Transverse colon (tissue), 4 donors: ENCODE measurements at regions not wholly inside any gene's neighbourhood (a gene's known extent, or its start where the extent isn't known, plus 50 kb on each side); places are given as distances from the start of the nearest gene placed in this dataset.

Source experiments
- EP300 ChIP-seq: sonication (generic); formaldehyde crosslinking; IDR thresholded peaks from one replicate; pipeline ENCODE4 v1.6.1; 2017; ENCODE audit warnings: antibody characterized with exemption, low read depth
- POLR2A ChIP-seq: fragments of 450-650 bp; IDR thresholded peaks from one replicate; pipeline ENCODE4 v1.6.1; 2016; ENCODE audit warnings: antibody characterized with exemption, mild to moderate bottlenecking, moderate library complexity
- POLR2AphosphoS5 ChIP-seq, 3 donors: sonication (generic); formaldehyde crosslinking; IDR thresholded peaks; one replicate each; pipeline ENCODE4 v1.6.1; 2016; ENCODE audit warnings: antibody characterized with exemption in 3 of 3
- TF ChIP-seq, protein P1 (sequence below), 5 experiments: fragments of 200-600 bp in 3 of 5; fragments of 450-650 bp in 2 of 5; sonication (generic) in 3 of 5; IDR thresholded peaks; 1 replicate in 2 of 5; 2 replicates in 3 of 5; pipeline ENCODE4 v1.5.1; 2016 to 2017; ENCODE audit warnings: antibody characterized with exemption in 5 of 5, inconsistent platforms in 3 of 5, mild to moderate bottlenecking in 2 of 5, moderate library complexity in 1 of 5

DNA sequence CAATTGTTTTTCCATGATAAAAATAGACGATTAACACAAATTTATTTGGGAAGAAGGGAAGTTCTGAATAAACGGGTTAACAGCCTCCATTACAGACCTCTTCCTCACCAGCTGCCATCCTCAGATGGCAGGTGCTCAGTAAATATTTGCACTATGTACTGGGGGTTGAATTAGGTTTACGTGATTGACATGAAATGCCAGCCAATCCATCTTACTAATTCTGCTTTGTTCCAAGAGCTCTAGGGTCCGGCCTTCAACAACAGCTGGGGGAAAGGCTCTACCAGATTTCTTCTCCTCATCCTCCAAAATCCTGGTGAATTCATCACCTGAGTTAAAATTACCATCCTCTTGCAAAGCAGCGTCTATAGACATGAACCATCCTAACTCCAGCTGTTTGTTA is 104.6 kb downstream of the MTX3 start:
- TF ChIP-seq, protein P1, sequence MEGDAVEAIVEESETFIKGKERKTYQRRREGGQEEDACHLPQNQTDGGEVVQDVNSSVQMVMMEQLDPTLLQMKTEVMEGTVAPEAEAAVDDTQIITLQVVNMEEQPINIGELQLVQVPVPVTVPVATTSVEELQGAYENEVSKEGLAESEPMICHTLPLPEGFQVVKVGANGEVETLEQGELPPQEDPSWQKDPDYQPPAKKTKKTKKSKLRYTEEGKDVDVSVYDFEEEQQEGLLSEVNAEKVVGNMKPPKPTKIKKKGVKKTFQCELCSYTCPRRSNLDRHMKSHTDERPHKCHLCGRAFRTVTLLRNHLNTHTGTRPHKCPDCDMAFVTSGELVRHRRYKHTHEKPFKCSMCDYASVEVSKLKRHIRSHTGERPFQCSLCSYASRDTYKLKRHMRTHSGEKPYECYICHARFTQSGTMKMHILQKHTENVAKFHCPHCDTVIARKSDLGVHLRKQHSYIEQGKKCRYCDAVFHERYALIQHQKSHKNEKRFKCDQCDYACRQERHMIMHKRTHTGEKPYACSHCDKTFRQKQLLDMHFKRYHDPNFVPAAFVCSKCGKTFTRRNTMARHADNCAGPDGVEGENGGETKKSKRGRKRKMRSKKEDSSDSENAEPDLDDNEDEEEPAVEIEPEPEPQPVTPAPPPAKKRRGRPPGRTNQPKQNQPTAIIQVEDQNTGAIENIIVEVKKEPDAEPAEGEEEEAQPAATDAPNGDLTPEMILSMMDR (IDR thresholded peaks at IDR 0.05): no peak
- TF ChIP-seq POLR2AphosphoS5 (IDR thresholded peaks at IDR 0.05): no peak
- no peak for TF ChIP-seq POLR2A
- TF ChIP-seq EP300: no peak
